Activated naive CD4-positive, alpha-beta T cell treated with anti-CD3 and anti-CD28 coated beads, Interleukin-2, amount 10 ng/mL, durations not matched to agents 7 days and 5 days (primary cell): ENCODE measurements at regions not wholly inside any gene's neighbourhood (a gene's known extent, or its start where the extent isn't known, plus 50 kb on each side); places are given as distances from the start of the nearest gene placed in this dataset.

Source experiments
- CTCF ChIA-PET: fragments of 350-600 bp; sonication (Branson Sonifier 250); formaldehyde crosslinking; loops from one replicate; lab custom pipeline; 2021; ENCODE audit warnings: antibody characterized with exemption; lab: Charles Lee
- DNase-seq: peaks from one replicate; pipeline ENCODE4 v3.0.0-alpha.2; 2020
- H3K27ac Mint-ChIP-seq: one replicate; pipeline ENCODE4 v1.8.0; 2021; ENCODE audit warnings: mild to moderate bottlenecking, moderate library complexity, mixed read lengths
- H3K27me3 Mint-ChIP-seq: one replicate; pipeline ENCODE4 v1.8.0; 2021; ENCODE audit warnings: mild to moderate bottlenecking, mixed read lengths
- H3K36me3 Mint-ChIP-seq: one replicate; pipeline ENCODE4 v1.8.0; 2021; ENCODE audit warnings: mixed read lengths
- H3K4me1 Mint-ChIP-seq: one replicate; pipeline ENCODE4 v1.8.0; 2021; ENCODE audit warnings: mixed read lengths
- H3K4me3 Mint-ChIP-seq: one replicate; pipeline ENCODE4 v1.8.0; 2021; ENCODE audit warnings: mild to moderate bottlenecking, moderate library complexity, mixed read lengths
- H3K9me3 Mint-ChIP-seq: one replicate; pipeline ENCODE4 v1.8.0; 2021; ENCODE audit warnings: mixed read lengths

- Mint-ChIP-seq H3K36me3 (no peaks in the 10 kb centered on the region), H3K9me3 (no peaks in the 10 kb centered on the region), H3K27me3 (peaks cover 43% of the 10 kb centered on the region), H3K4me3 (no peak overlapping the region), H3K27ac (no peak overlapping the region), H3K4me1 (peaks cover 56% of the 10 kb centered on the region)
- CTCF ChIA-PET = interaction anchor here (1.0 to 2.9 kb wide), 2 partner anchors 9 to 14 kb away, joined by 3 to 8 read pairs; no protein-coding TSS in a partner anchor
- DNase-seq = no peak
Observed at GRCh38 chr6:6715465-6715864, 126.9 kb downstream of the LY86 start.

GRCh38 chr6:6716998-6717763, 128.7 kb downstream of the LY86 start:
- no peak for DNase-seq
- Mint-ChIP-seq H3K36me3 (no peaks in the 10 kb centered on the region), H3K27ac (no peak overlapping the region), H3K9me3 (no peaks in the 10 kb centered on the region), H3K27me3 (peaks cover 42% of the 10 kb centered on the region), H3K4me1 (peaks cover 39% of the 10 kb centered on the region), H3K4me3 (no peak overlapping the region)
- CTCF ChIA-PET = interaction anchor here (1.3 kb wide), 1 partner anchor 21 kb away, joined by 3 read pairs; no protein-coding TSS in a partner anchor

- Mint-ChIP-seq H3K36me3 (no peaks in the 10 kb centered on the region), H3K9me3 (no peaks in the 10 kb centered on the region), H3K27ac (no peak overlapping the region), H3K4me3 (no peak overlapping the region), H3K4me1 (peaks cover 32% of the 10 kb centered on the region), H3K27me3 (peaks cover 45% of the 10 kb centered on the region)
- DNase-seq = peak; percentile 33
- CTCF ChIA-PET = interaction anchor here (0.8 to 1.3 kb wide), 4 partner anchors 21 to 163 kb away, joined by 3 read pairs; no protein-coding TSS in a partner anchor
Observed at GRCh38 chr6:6717953-6718352, 129.4 kb downstream of the LY86 start.

GRCh38 chr6:6721606-6722005, 133.1 kb downstream of the LY86 start:
- no peaks in the 10 kb centered on the region for H3K9me3 Mint-ChIP-seq
- no peak overlapping the region for H3K27ac Mint-ChIP-seq
- no peak overlapping the region for H3K4me3 Mint-ChIP-seq
- CTCF ChIA-PET = interaction anchor here (1.1 to 7.2 kb wide), 7 partner anchors 26 to 517 kb away, joined by 3 to 49 read pairs (median 9); no protein-coding TSS in a partner anchor
- DNase-seq = no peak
- H3K27me3 Mint-ChIP-seq = peaks cover 75% of the 10 kb centered on the region
- no peaks in the 10 kb centered on the region for H3K36me3 Mint-ChIP-seq
- H3K4me1 Mint-ChIP-seq = peaks cover 32% of the 10 kb centered on the region

GRCh38 chr6:6722195-6722594, 133.7 kb downstream of the LY86 start:
- H3K9me3 Mint-ChIP-seq = no peaks in the 10 kb centered on the region
- H3K27me3 Mint-ChIP-seq = peaks cover 70% of the 10 kb centered on the region
- H3K27ac Mint-ChIP-seq = no peak overlapping the region
- no peaks in the 10 kb centered on the region for H3K36me3 Mint-ChIP-seq
- H3K4me3 Mint-ChIP-seq = no peak overlapping the region
- CTCF ChIA-PET = interaction anchor here (0.8 to 7.2 kb wide), 7 partner anchors 27 to 533 kb away, joined by 3 to 49 read pairs (median 9); no protein-coding TSS in a partner anchor
- H3K4me1 Mint-ChIP-seq = peaks cover 29% of the 10 kb centered on the region
- no peak for DNase-seq

GRCh38 chr6:6723361-6723760, 134.8 kb downstream of the LY86 start:
- peaks cover 24% of the 10 kb centered on the region for H3K4me1 Mint-ChIP-seq
- H3K27me3 Mint-ChIP-seq = peaks cover 73% of the 10 kb centered on the region
- H3K36me3 Mint-ChIP-seq = no peaks in the 10 kb centered on the region
- no peak overlapping the region for H3K4me3 Mint-ChIP-seq
- H3K9me3 Mint-ChIP-seq = no peaks in the 10 kb centered on the region
- no peak for DNase-seq
- CTCF ChIA-PET = interaction anchor here (0.7 to 7.2 kb wide), 11 partner anchors 27 to 551 kb away, joined by 3 to 49 read pairs (median 5); no protein-coding TSS in a partner anchor
- H3K27ac Mint-ChIP-seq = no peak overlapping the region

- H3K36me3 Mint-ChIP-seq = no peaks in the 10 kb centered on the region
- CTCF ChIA-PET = interaction anchor here (0.7 to 7.2 kb wide), 17 partner anchors 10 to 551 kb away, joined by 3 to 49 read pairs (median 4); no protein-coding TSS in a partner anchor
- H3K4me3 Mint-ChIP-seq = no peak overlapping the region
- no peak for DNase-seq
- H3K27ac Mint-ChIP-seq = no peak overlapping the region
- peaks cover 70% of the 10 kb centered on the region for H3K27me3 Mint-ChIP-seq
- no peaks in the 10 kb centered on the region for H3K9me3 Mint-ChIP-seq
- H3K4me1 Mint-ChIP-seq = peaks cover 23% of the 10 kb centered on the region
Observed at GRCh38 chr6:6723921-6724538, 135.5 kb downstream of the LY86 start.

- Mint-ChIP-seq H3K36me3 (no peaks in the 10 kb centered on the region), H3K4me3 (peak overlapping the region; percentile 25), H3K4me1 (peaks cover 22% of the 10 kb centered on the region), H3K27me3 (peaks cover 62% of the 10 kb centered on the region), H3K27ac (peak overlapping the region; percentile 4), H3K9me3 (no peaks in the 10 kb centered on the region)
- peak; percentile 76 for DNase-seq
- CTCF ChIA-PET = interaction anchor here (0.7 to 7.2 kb wide), 18 partner anchors 11 to 550 kb away, joined by 3 to 49 read pairs (median 4); no protein-coding TSS in a partner anchor
Observed at GRCh38 chr6:6724539-6725467, 136.3 kb downstream of the LY86 start.

GRCh38 chr6:6725468-6726209, 137.1 kb downstream of the LY86 start:
- Mint-ChIP-seq H3K36me3 (no peaks in the 10 kb centered on the region), H3K9me3 (no peaks in the 10 kb centered on the region), H3K4me1 (peaks cover 22% of the 10 kb centered on the region), H3K4me3 (no peak overlapping the region), H3K27me3 (peaks cover 58% of the 10 kb centered on the region), H3K27ac (no peak overlapping the region)
- CTCF ChIA-PET = interaction anchor here (0.7 to 7.2 kb wide), 11 partner anchors 12 to 517 kb away, joined by 3 to 49 read pairs (median 4); no protein-coding TSS in a partner anchor
- DNase-seq = no peak

- H3K4me1 Mint-ChIP-seq = peaks cover 17% of the 10 kb centered on the region
- H3K4me3 Mint-ChIP-seq = no peak overlapping the region
- H3K27ac Mint-ChIP-seq = no peak overlapping the region
- peaks cover 44% of the 10 kb centered on the region for H3K27me3 Mint-ChIP-seq
- H3K9me3 Mint-ChIP-seq = no peaks in the 10 kb centered on the region
- no peak for DNase-seq
- no peaks in the 10 kb centered on the region for H3K36me3 Mint-ChIP-seq
- CTCF ChIA-PET = interaction anchor here (1.0 to 1.9 kb wide), 3 partner anchors 10 to 141 kb away, joined by 3 to 5 read pairs (median 4); no protein-coding TSS in a partner anchor
Observed at GRCh38 chr6:6728169-6728941, 139.8 kb downstream of the LY86 start.

GRCh38 chr6:6729971-6730370, 141.5 kb downstream of the LY86 start:
- Mint-ChIP-seq H3K4me1 (peaks cover 12% of the 10 kb centered on the region), H3K27ac (no peak overlapping the region), H3K27me3 (peaks cover 44% of the 10 kb centered on the region), H3K4me3 (no peak overlapping the region), H3K36me3 (no peaks in the 10 kb centered on the region), H3K9me3 (no peaks in the 10 kb centered on the region)
- DNase-seq = no peak
- CTCF ChIA-PET = interaction anchor here (1.5 kb wide), 1 partner anchor 11 kb away, joined by 4 read pairs; no protein-coding TSS in a partner anchor

- Mint-ChIP-seq H3K4me3 (no peak overlapping the region), H3K9me3 (no peaks in the 10 kb centered on the region), H3K27ac (no peak overlapping the region), H3K27me3 (peaks cover 42% of the 10 kb centered on the region), H3K36me3 (no peaks in the 10 kb centered on the region), H3K4me1 (peaks cover 9% of the 10 kb centered on the region)
- DNase-seq = no peak
- CTCF ChIA-PET = no interaction called here
Observed at GRCh38 chr6:6730831-6731230, 142.3 kb downstream of the LY86 start.
